ENCODE measurements at regions not wholly inside any gene's neighbourhood (a gene's known extent, or its start where the extent isn't known, plus 50 kb on each side); places are given as distances from the start of the nearest gene placed in this dataset.

- no peaks in the 10 kb centered on the region for H3K27me3 ChIP-seq
- no peak overlapping the region for H3K4me3 ChIP-seq (replicated peaks in 1 of 3)
- no peak for DNase-seq
- intact Hi-C loops (cut with DNase I): no loop called here
- TF ChIP-seq CTCF (IDR thresholded peaks at IDR 0.05) (no peak), POLR2A (IDR thresholded peaks at IDR 0.05) (no peak)
- H3K27ac ChIP-seq: no peak overlapping the region
- WGBS, 2 donors: 58% methylated on average over 3 of the region's 3 CpGs
- no peaks in the 10 kb centered on the region for H3K4me1 ChIP-seq
- no peaks in the 10 kb centered on the region for H3K36me3 ChIP-seq
- no peaks in the 10 kb centered on the region for H3K9me3 ChIP-seq
These were observed 571.2 kb downstream of the BCL11B start for GRCh38 chr14:98700748-98701147.

DNA sequence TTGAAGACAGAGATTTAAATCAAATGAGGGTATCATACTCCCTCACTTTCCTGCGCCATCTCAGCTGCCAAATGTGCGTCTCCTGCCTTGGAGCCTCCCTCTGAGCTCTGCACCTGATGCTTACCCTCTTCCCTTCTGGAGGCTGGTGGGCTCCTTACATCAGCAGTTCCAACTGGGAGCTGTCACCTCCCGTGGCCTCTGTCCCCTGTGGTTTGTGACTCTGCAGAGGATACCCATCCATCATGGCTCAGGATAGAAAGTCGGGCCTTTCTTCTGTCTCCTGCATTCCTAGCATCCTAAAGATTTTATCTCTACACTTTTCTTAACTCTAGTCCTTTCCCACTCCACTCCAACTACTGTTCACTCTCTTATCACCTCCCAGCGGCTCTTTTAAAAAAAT is 570.6 kb downstream of the BCL11B start:
- H3K27ac ChIP-seq: no peak overlapping the region
- H3K9me3 ChIP-seq: no peaks in the 10 kb centered on the region
- no peak for TF ChIP-seq POLR2A (IDR thresholded peaks at IDR 0.05)
- no peak for TF ChIP-seq CTCF (IDR thresholded peaks at IDR 0.05)
- H3K27me3 ChIP-seq: no peaks in the 10 kb centered on the region
- no peak for DNase-seq
- intact Hi-C loops (cut with DNase I): no loop called here
- no peak overlapping the region for H3K4me3 ChIP-seq (replicated peaks in 1 of 3)
- H3K4me1 ChIP-seq: no peaks in the 10 kb centered on the region
- no peaks in the 10 kb centered on the region for H3K36me3 ChIP-seq
- 67 to 68% methylated on average over 5 of the region's 5 CpGs for WGBS, 2 donors

- H3K27me3 ChIP-seq: no peaks in the 10 kb centered on the region
- TF ChIP-seq POLR2A (IDR thresholded peaks at IDR 0.05): no peak
- TF ChIP-seq CTCF (IDR thresholded peaks at IDR 0.05): no peak
- intact Hi-C loops (cut with DNase I): no loop called here
- H3K9me3 ChIP-seq: no peaks in the 10 kb centered on the region
- H3K4me3 ChIP-seq (replicated peaks in 1 of 3): no peak overlapping the region
- no peaks in the 10 kb centered on the region for H3K4me1 ChIP-seq
- no peak for DNase-seq
- 29 to 39% methylated on average over 3 of the region's 3 CpGs for WGBS, 2 donors
- no peak overlapping the region for H3K27ac ChIP-seq
- no peaks in the 10 kb centered on the region for H3K36me3 ChIP-seq
These were observed 567.6 kb downstream of the BCL11B start for GRCh38 chr14:98704441-98704840.

- DNase-seq: no peak
- H3K36me3 ChIP-seq: no peaks in the 10 kb centered on the region
- H3K4me3 ChIP-seq (replicated peaks in 1 of 3): no peak overlapping the region
- no peaks in the 10 kb centered on the region for H3K9me3 ChIP-seq
- WGBS, 2 donors: 38 to 65% methylated on average over 7 of the region's 7 CpGs
- no peaks in the 10 kb centered on the region for H3K4me1 ChIP-seq
- no peak overlapping the region for H3K27ac ChIP-seq
- intact Hi-C loops (cut with DNase I): no loop called here
- no peak for TF ChIP-seq POLR2A (IDR thresholded peaks at IDR 0.05)
- TF ChIP-seq CTCF (IDR thresholded peaks at IDR 0.05): no peak
- H3K27me3 ChIP-seq: no peaks in the 10 kb centered on the region
These were observed 566.1 kb downstream of the BCL11B start for GRCh38 chr14:98705871-98706300.

DNA sequence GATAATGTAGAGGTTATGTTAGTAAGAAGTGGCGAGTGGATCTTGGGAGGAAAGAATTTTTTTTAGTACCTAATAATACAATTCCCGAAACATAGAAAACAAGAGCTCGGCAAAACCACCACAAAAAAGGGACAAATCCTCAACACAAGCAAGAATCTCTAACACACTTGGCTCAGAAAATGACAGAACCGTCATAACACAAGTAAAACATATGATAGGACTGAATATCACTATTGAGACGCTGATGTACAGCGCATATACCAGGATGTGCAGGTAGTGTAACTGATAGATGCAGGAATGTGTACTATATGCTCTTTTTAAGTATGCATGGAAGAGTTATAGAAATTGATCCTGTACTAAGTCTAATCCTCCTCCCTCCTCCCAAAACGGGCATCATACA is 564.5 kb downstream of the BCL11B start:
- Histone ChIP-seq H3K4me3 (replicated peaks in 1 of 3) (no peak overlapping the region), H3K4me1 (no peaks in the 10 kb centered on the region), H3K27ac (no peak overlapping the region), H3K9me3 (no peaks in the 10 kb centered on the region), H3K27me3 (no peaks in the 10 kb centered on the region), H3K36me3 (no peaks in the 10 kb centered on the region)
- intact Hi-C loops (cut with DNase I): no loop called here
- WGBS, 2 donors: 90% methylated on average over 7 of the region's 7 CpGs
- no peak for DNase-seq
- TF ChIP-seq POLR2A (IDR thresholded peaks at IDR 0.05) (no peak), CTCF (IDR thresholded peaks at IDR 0.05) (no peak)
